RWPE1 (cell line): ENCODE measurements at regions not wholly inside any gene's neighbourhood (a gene's known extent, or its start where the extent isn't known, plus 50 kb on each side); places are given as distances from the start of the nearest gene placed in this dataset.

Source experiments
- CTCF ChIA-PET: fragments of 350-600 bp; sonication (Branson Sonifier 250); formaldehyde crosslinking; extraction: SDS; loops from one replicate; lab custom pipeline; 2021; lab: Yijun Ruan, JAX
- POLR2A ChIA-PET: fragments of 400-600 bp; formaldehyde crosslinking; extraction: SDS; loops from one replicate; lab custom pipeline; 2020; ENCODE audit warnings: antibody characterized with exemption; ENCODE audit not compliant: low non-redundant PET; lab: Yijun Ruan, JAX
- DNase-seq: peaks from one replicate; pipeline ENCODE4 v3.0.0; 2012; ENCODE audit warnings: low spot score
- H3K27ac ChIP-seq: fragments of 450-650 bp; 2 replicates; pipeline ENCODE4 v1.5.1; 2017
- CTCF ChIP-seq: fragments of 450-650 bp; conservative IDR thresholded peaks from 2 replicates; pipeline ENCODE4 v1.5.1; 2017; ENCODE audit warnings: low read depth, mild to moderate bottlenecking

GRCh38 chr12:87814625-87815024 lies 214.6 kb downstream of the C12orf50 start:
- no peak overlapping the region for H3K27ac ChIP-seq
- no peak for TF ChIP-seq CTCF
- ChIA-PET POLR2A (no interaction called here), CTCF (no interaction called here)
- DNase-seq = no peak

GRCh38 chr12:87813476-87814234 lies 215.5 kb downstream of the C12orf50 start:
- CTCF ChIA-PET = no interaction called here
- POLR2A ChIA-PET = no interaction called here
- no peak overlapping the region for H3K27ac ChIP-seq
- no peak for TF ChIP-seq CTCF
- peak; percentile 46 for DNase-seq

- no peak for DNase-seq
- no peak overlapping the region for H3K27ac ChIP-seq
- ChIA-PET CTCF (no interaction called here), POLR2A (no interaction called here)
- TF ChIP-seq CTCF = no peak
These were observed 216.5 kb downstream of the C12orf50 start for GRCh38 chr12:87812681-87813080.

- ChIA-PET POLR2A (no interaction called here), CTCF (no interaction called here)
- TF ChIP-seq CTCF = no peak
- no peak for DNase-seq
- no peak overlapping the region for H3K27ac ChIP-seq
These were observed 217.2 kb downstream of the C12orf50 start for GRCh38 chr12:87812030-87812429.

- POLR2A ChIA-PET = no interaction called here
- CTCF ChIA-PET = no interaction called here
- no peak overlapping the region for H3K27ac ChIP-seq
- TF ChIP-seq CTCF = no peak
- DNase-seq = no peak
These were observed 219.3 kb downstream of the C12orf50 start for GRCh38 chr12:87809916-87810315.

GRCh38 chr12:87807086-87807485 lies 222.1 kb downstream of the C12orf50 start:
- CTCF ChIA-PET = no interaction called here
- no peak for DNase-seq

More at GRCh38 chr12:87807086-87807485, 222.1 kb downstream of the C12orf50 start:
- no peak for TF ChIP-seq CTCF
- no peak overlapping the region for H3K27ac ChIP-seq
- POLR2A ChIA-PET = no interaction called here
